ENCODE measurements at regions not wholly inside any gene's neighbourhood (a gene's known extent, or its start where the extent isn't known, plus 50 kb on each side); places are given as distances from the start of the nearest gene placed in this dataset.

GRCh38 chr5:112579599-112580170, 158.0 kb upstream of the APC start (continued):
- TF ChIP-seq TCF7 (CRISPR knock-in tag; IDR thresholded peaks at IDR 0.05; ENCODE audit: low read depth), result no peak

- ChIA-PET CTCF (no interaction called here), POLR2A (no interaction called here)
- no peak for ATAC-seq
- Mint-ChIP-seq H3K36me3 (no peaks in the 10 kb centered on the region), H3K4me3 (no peak overlapping the region), H3K27ac (no peak overlapping the region), H3K4me1 (peaks cover 13% of the 10 kb centered on the region), H3K27me3 (ENCODE audit: low read depth) (no peaks in the 10 kb centered on the region), H3K9me3 (peaks cover 9% of the 10 kb centered on the region)
- DNase-seq (ENCODE audit: low spot score), result no peak
- TF ChIP-seq TEAD4 (CRISPR knock-in tag; IDR thresholded peaks at IDR 0.05) (no peak), HMGA2 (CRISPR knock-in tag; IDR thresholded peaks at IDR 0.05) (no peak), EMX1 (CRISPR knock-in tag; IDR thresholded peaks at IDR 0.05) (no peak)
Measured at GRCh38 chr5:112581811-112582320, 155.8 kb upstream of the APC start.

GRCh38 chr5:112583166-112583565, 154.5 kb upstream of the APC start:
- ATAC-seq, result no peak
- CTCF ChIA-PET, result no interaction called here
- Mint-ChIP-seq H3K9me3 (peaks cover 12% of the 10 kb centered on the region), H3K4me1 (peaks cover 16% of the 10 kb centered on the region), H3K4me3 (no peak overlapping the region), H3K36me3 (no peaks in the 10 kb centered on the region), H3K27me3 (ENCODE audit: low read depth) (no peaks in the 10 kb centered on the region), H3K27ac (no peak overlapping the region)
- POLR2A ChIA-PET, result no interaction called here
- TF ChIP-seq ZSCAN18 (CRISPR knock-in tag; IDR thresholded peaks at IDR 0.05) (no peak), JUN (CRISPR knock-in tag; IDR thresholded peaks at IDR 0.05) (no peak), ESRRA (CRISPR knock-in tag; IDR thresholded peaks at IDR 0.05; ENCODE audit: borderline replicate concordance) (no peak), ZNF423 (CRISPR knock-in tag; IDR thresholded peaks at IDR 0.05) (no peak), ZNF416 (CRISPR knock-in tag; IDR thresholded peaks at IDR 0.05) (no peak)
- DNase-seq (ENCODE audit: low spot score), result no peak

GRCh38 chr5:112584781-112585180, 152.9 kb upstream of the APC start:
- no peak overlapping the region for H3K27ac Mint-ChIP-seq
- no peak for TF ChIP-seq AR (CRISPR knock-in tag; IDR thresholded peaks at IDR 0.05)
- no peak for TF ChIP-seq TP53 (CRISPR knock-in tag; IDR thresholded peaks at IDR 0.05)
- TF ChIP-seq ZMAT4 (CRISPR knock-in tag; IDR thresholded peaks at IDR 0.05), result no peak
- no peak for TF ChIP-seq JAZF1 (CRISPR knock-in tag; IDR thresholded peaks at IDR 0.05)
- TF ChIP-seq AFF4 (CRISPR knock-in tag; IDR thresholded peaks at IDR 0.05; ENCODE audit: borderline replicate concordance), result no peak
- TF ChIP-seq NFYB (CRISPR knock-in tag; conservative IDR thresholded peaks at IDR 0.05; ENCODE audit: low read depth), result no peak
- TF ChIP-seq FOXP1 (CRISPR knock-in tag; IDR thresholded peaks at IDR 0.05; ENCODE audit: borderline replicate concordance), result no peak
- TF ChIP-seq SOX15 (CRISPR knock-in tag; IDR thresholded peaks at IDR 0.05), result no peak
- ChIA-PET CTCF (no interaction called here), POLR2A (no interaction called here)
- peaks cover 12% of the 10 kb centered on the region for H3K9me3 Mint-ChIP-seq
- H3K4me1 Mint-ChIP-seq, result peaks cover 16% of the 10 kb centered on the region
- no peaks in the 10 kb centered on the region for H3K27me3 Mint-ChIP-seq (ENCODE audit: low read depth)
- no peak overlapping the region for H3K4me3 Mint-ChIP-seq
- ATAC-seq (peak; percentile 50), DNase-seq (ENCODE audit: low spot score) (no peak)
- H3K36me3 Mint-ChIP-seq, result no peaks in the 10 kb centered on the region

Data from WTC11 (cell line).